GM18505 (cell line): ENCODE measurements at regions not wholly inside any gene's neighbourhood (a gene's known extent, or its start where the extent isn't known, plus 50 kb on each side); places are given as distances from the start of the nearest gene placed in this dataset.

Experiments
- ATAC-seq: cut with Tn5 transposase; IDR thresholded peaks from one replicate; pipeline ENCODE4 v1.9.1; 2021; ENCODE audit not compliant: unreplicated experiment
- POLR2A ChIP-seq: IDR thresholded peaks from 4 replicates; pipeline ENCODE4 v1.6.1; 2011; ENCODE audit warnings: borderline replicate concordance; ENCODE audit not compliant: insufficient read depth, insufficient read length; ENCODE audit errors: extremely low read depth

DNA sequence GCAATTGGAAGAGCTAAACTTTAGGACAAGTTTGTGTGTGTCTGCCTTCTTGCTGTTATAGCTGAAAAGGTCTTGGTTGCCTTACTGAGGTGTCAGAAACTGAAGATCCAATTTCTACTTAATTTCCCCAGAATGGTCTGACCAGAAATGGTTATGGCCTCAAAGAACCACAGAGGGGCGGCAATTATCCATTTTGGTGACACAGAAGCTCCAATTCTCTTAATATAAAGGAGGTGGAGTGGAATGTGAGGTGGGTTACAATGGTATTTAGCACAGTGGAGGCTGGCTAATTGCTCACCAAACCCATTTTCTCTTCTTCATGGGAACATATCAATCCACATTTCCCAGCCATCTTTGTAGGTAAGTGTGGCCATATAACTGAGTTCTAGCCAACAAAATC, 1157.2 kb downstream of the OLFM4 start:
- ATAC-seq, result no peak
- TF ChIP-seq POLR2A, result no peak

DNA sequence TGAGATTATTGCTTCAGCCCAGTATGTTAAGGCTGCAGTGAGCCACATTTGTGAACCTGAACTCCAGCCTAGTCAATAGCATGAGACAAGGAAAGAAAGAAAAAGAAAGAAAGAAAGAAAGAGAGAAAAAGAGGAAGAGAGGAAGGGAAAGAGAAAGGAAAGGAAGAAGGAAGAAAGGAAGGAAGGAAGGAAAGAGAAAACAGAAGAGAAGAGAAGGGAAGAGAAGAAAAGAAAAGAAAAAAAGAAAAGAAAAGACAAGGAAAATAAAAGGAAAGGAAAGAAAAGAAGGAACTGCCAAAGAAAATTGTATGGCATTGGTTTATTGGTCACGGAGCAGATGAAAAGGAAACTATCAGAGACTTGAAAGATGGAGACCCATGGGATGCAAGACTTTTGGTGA, 1158.8 kb downstream of the OLFM4 start:
- no peak for ATAC-seq
- TF ChIP-seq POLR2A, result no peak

- no peak for TF ChIP-seq POLR2A
- no peak for ATAC-seq
These were observed 1165.8 kb downstream of the OLFM4 start for GRCh38 chr13:54194233-54195024.

DNA sequence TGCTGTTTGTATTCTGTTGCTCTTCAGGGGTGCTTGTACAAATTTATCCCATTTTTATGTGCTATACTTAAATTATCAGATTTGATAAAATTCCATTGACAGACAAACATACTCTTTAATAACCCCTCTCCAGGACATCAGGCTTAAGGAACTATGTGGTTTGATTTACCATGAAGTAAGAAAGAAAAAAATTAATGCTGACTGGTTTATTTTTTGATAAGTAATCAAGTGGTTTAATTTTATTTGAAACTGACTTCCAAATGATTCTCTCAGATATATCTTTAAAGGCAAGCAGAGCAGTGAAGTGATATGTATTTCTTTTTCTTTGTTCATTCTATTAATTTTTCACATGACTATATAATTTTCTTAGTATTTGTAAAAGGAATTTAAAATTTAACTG, 1168.1 kb downstream of the OLFM4 start:
- no peak for ATAC-seq
- no peak for TF ChIP-seq POLR2A

- no peak for ATAC-seq
- no peak for TF ChIP-seq POLR2A
These were observed 1170.3 kb downstream of the OLFM4 start for GRCh38 chr13:54198911-54199310.

DNA sequence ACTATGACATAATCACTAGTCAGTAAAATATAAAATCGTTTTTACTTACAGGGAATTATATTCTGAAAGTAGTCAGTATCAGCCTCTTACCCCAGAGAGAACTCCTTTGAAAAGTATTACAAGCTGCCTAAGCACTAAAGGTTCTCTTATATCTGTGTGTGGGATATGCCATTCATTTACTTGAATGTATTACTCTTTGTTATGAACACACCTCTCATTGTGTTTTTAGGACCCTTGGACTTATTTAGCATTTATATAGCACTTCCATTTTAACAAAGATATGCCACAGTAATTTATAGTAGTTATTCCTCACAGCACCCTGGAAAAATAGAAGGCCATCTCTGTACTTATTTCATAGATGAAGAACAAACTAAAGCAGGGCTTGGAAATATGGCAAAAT, 1178.0 kb downstream of the OLFM4 start:
- no peak for ATAC-seq
- TF ChIP-seq POLR2A, result no peak

DNA sequence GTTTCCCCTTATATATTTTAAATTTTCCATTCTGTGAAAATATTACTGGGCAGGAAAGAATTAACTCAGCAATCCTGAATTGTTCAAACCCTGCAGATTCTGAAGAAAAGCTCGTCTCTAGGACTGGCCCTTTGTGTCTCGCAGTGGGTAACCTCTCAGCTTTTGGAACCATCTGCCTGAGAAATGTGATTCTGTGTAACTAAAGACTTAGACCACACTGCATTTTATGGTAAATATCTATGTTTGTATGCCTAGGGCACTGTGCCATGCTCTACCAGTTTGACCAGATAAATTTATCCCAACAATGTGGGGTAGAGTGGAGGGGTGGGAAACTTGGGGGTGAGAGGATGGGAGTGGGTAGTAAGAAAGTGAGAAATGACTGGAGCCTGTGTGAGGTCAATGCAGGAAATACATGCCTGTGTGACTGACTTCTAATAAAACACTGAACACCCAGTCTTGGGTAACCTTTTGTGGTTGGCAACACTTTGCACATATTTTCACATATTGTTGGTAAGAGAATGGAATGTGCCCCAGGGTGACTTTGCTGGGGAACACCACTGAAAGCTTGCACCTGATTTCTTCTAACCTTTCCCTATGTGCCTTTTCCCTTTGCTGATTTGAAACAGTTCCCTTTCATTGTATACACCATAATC, 1181.9 kb downstream of the OLFM4 start:
- no peak for ATAC-seq
- TF ChIP-seq POLR2A, result no peak

DNA sequence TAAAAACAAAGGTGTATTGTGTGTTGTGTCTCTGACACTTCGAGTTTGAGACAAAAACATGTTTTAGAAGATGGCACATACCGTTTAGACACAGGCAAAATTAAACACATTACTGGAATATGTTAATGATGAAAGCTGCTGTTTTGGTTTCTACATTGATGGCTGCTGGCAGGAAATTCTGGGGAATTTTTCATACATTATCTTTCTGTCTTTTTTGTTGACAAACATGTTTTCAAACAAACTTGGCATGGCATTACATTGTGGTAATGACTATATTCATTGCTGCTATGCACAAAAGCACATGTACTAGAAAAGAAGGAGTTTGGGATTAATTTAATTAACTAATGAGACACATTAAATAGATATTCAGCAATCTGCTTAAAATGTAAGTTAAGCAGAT, 1187.6 kb downstream of the OLFM4 start:
- no peak for ATAC-seq
- TF ChIP-seq POLR2A, result no peak

- TF ChIP-seq POLR2A, result no peak
- ATAC-seq, result no peak
These were observed 1198.3 kb downstream of the OLFM4 start for GRCh38 chr13:54226876-54227275.

DNA sequence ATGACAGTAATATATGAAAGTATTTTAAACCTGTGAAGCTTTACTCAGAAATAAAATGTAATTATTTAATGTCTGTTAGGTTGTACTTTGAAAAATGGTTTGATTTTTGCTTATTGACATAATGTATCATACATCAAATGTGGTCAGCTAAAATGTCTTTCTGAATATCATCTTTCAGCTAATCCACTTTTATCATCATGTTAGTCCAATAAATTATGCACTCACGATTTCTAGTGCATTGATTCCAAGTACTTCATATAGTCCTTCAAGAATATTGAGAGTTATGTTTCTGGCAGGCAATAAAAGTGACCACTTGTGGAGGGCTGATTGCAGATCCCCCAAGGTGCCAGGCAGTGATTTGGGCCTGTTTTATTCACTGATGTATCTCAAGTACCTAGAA, 1204.1 kb downstream of the OLFM4 start:
- no peak for ATAC-seq

DNA sequence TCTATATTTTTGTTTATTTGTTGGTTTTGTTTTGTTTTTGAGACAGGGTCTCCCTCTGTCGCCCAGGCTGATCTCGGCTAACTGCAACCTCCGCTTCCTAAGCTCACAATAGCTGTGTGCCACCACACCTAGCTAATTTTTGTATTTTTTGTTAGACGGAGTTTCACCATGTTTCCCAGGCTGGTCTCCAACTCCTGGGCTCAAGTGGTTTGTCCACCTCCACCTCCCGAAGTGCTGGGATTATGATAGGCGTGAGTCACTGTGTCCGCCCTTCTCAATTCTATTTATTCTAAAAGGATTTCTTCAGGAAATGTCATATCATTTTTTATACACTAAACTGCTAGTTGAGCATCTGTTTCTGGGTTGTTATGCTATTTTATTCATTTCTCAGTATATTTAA, 1206.0 kb downstream of the OLFM4 start:
- TF ChIP-seq POLR2A, result no peak
- ATAC-seq, result no peak

More for the DNA sequence above, 1204.1 kb downstream of the OLFM4 start:
- TF ChIP-seq POLR2A, result no peak

GRCh38 chr13:54241719-54242118, 1213.1 kb downstream of the OLFM4 start:
- no peak for ATAC-seq
- TF ChIP-seq POLR2A, result no peak

GRCh38 chr13:54248306-54248705, 1219.7 kb downstream of the OLFM4 start:
- no peak for TF ChIP-seq POLR2A
- no peak for ATAC-seq

- no peak for TF ChIP-seq POLR2A
- no peak for ATAC-seq
These were observed 1233.2 kb downstream of the OLFM4 start for GRCh38 chr13:54261856-54262255.
